ENCODE measurements at regions not wholly inside any gene's neighbourhood (a gene's known extent, or its start where the extent isn't known, plus 50 kb on each side); places are given as distances from the start of the nearest gene placed in this dataset.

- no peaks in the 10 kb centered on the region for H3K4me1 ChIP-seq
- TF ChIP-seq CTCF (IDR thresholded peaks at IDR 0.05): no peak
- H3K27ac ChIP-seq: no peak overlapping the region
- no peak overlapping the region for H3K9ac ChIP-seq (ENCODE audit: low read depth in 2 of 2, low read length in 2 of 2)
- DNase-seq: no peak
- H3K9me3 ChIP-seq: no peaks in the 10 kb centered on the region
- H3K4me3 ChIP-seq: no peak overlapping the region
- no peaks in the 10 kb centered on the region for H3K27me3 ChIP-seq
- H3K36me3 ChIP-seq: no peaks in the 10 kb centered on the region
- intact Hi-C loops (cut with DNase I): no loop called here
Observed at GRCh38 chr4:96698831-96699230, 858.9 kb downstream of the PDHA2 start.

GRCh38 chr4:96703265-96703664 is 863.4 kb downstream of the PDHA2 start:
- Histone ChIP-seq H3K27me3 (no peaks in the 10 kb centered on the region), H3K4me3 (no peak overlapping the region), H3K4me1 (no peaks in the 10 kb centered on the region), H3K9me3 (no peaks in the 10 kb centered on the region), H3K36me3 (no peaks in the 10 kb centered on the region), H3K27ac (no peak overlapping the region), H3K9ac (ENCODE audit: low read depth in 2 of 2, low read length in 2 of 2) (no peak overlapping the region)
- TF ChIP-seq CTCF (IDR thresholded peaks at IDR 0.05): no peak
- intact Hi-C loops (cut with DNase I): no loop called here
- DNase-seq: no peak

- DNase-seq: no peak
- no peak overlapping the region for H3K4me3 ChIP-seq
- H3K9ac ChIP-seq (ENCODE audit: low read depth in 2 of 2, low read length in 2 of 2): no peak overlapping the region
- no peaks in the 10 kb centered on the region for H3K4me1 ChIP-seq
- intact Hi-C loops (cut with DNase I): no loop called here
- TF ChIP-seq CTCF (IDR thresholded peaks at IDR 0.05): no peak
- H3K9me3 ChIP-seq: no peaks in the 10 kb centered on the region
- no peak overlapping the region for H3K27ac ChIP-seq
- no peaks in the 10 kb centered on the region for H3K27me3 ChIP-seq
- no peaks in the 10 kb centered on the region for H3K36me3 ChIP-seq
Observed at GRCh38 chr4:96708766-96709165, 868.9 kb downstream of the PDHA2 start.

GRCh38 chr4:96713271-96713850 is 873.5 kb downstream of the PDHA2 start:
- H3K4me3 ChIP-seq: no peak overlapping the region
- intact Hi-C loops (cut with DNase I): no loop called here
- H3K36me3 ChIP-seq: no peaks in the 10 kb centered on the region
- TF ChIP-seq CTCF (IDR thresholded peaks at IDR 0.05): no peak
- DNase-seq: no peak
- no peaks in the 10 kb centered on the region for H3K27me3 ChIP-seq
- H3K27ac ChIP-seq: no peak overlapping the region
- no peaks in the 10 kb centered on the region for H3K4me1 ChIP-seq
- H3K9ac ChIP-seq (ENCODE audit: low read depth in 2 of 2, low read length in 2 of 2): no peak overlapping the region
- H3K9me3 ChIP-seq: no peaks in the 10 kb centered on the region

- DNase-seq: no peak
- no peaks in the 10 kb centered on the region for H3K9me3 ChIP-seq
- H3K36me3 ChIP-seq: no peaks in the 10 kb centered on the region
- intact Hi-C loops (cut with DNase I): no loop called here
- no peak overlapping the region for H3K9ac ChIP-seq (ENCODE audit: low read depth in 2 of 2, low read length in 2 of 2)
- H3K4me3 ChIP-seq: no peak overlapping the region
- no peaks in the 10 kb centered on the region for H3K4me1 ChIP-seq
- no peaks in the 10 kb centered on the region for H3K27me3 ChIP-seq
- no peak overlapping the region for H3K27ac ChIP-seq
- no peak for TF ChIP-seq CTCF (IDR thresholded peaks at IDR 0.05)
Observed at GRCh38 chr4:96729641-96730040, 889.7 kb downstream of the PDHA2 start.
